PC-3 (cell line): ENCODE measurements at regions not wholly inside any gene's neighbourhood (a gene's known extent, or its start where the extent isn't known, plus 50 kb on each side); places are given as distances from the start of the nearest gene placed in this dataset.

Source experiments
- ATAC-seq: fragments of 200-7000 bp; cut with Tn5 transposase; 2 replicates; pipeline ENCODE4 v1.9.1; 2020; ENCODE audit warnings: mild to moderate bottlenecking, moderate library complexity
- BruUV-seq: library from RNA; stranded (reverse); fragments of 400-500 nt; replicated peaks from 2 replicates; lab custom pipeline; 2021; lab: Mats Ljungman, UMichigan
- CTCF ChIA-PET: fragments of 300-600 bp; sonication (Branson Sonifier 250); formaldehyde crosslinking; loops from one replicate; lab custom pipeline; 2022; ENCODE audit warnings: antibody characterized with exemption; lab: Charles Lee
- POLR2A ChIA-PET: fragments of 300-600 bp; sonication (Branson Sonifier 250); formaldehyde crosslinking; loops from one replicate; lab custom pipeline; 2022; ENCODE audit warnings: antibody characterized with exemption; ENCODE audit not compliant: unreplicated experiment; lab: Charles Lee
- DNase-seq: peaks from one replicate; pipeline ENCODE4 v3.0.0-alpha.2; 2015
- H2AFZ ChIP-seq: fragments of 300-600 bp; sonication (generic); 2 replicates; pipeline ENCODE4 v1.6.0; 2016; ENCODE audit warnings: antibody characterized with exemption, low read length
- H3F3A ChIP-seq: fragments of 300-600 bp; sonication (generic); one replicate; pipeline ENCODE4 v1.6.0; 2017; ENCODE audit warnings: antibody characterized with exemption, low read length, control low read depth, mild to moderate bottlenecking; ENCODE audit not compliant: unreplicated experiment
- H3K27ac ChIP-seq: fragments of 300-600 bp; sonication (generic); 2 replicates; pipeline ENCODE4 v1.5.1; 2016; ENCODE audit warnings: mild to moderate bottlenecking, low read length
- H3K27me3 ChIP-seq: fragments of 300-600 bp; sonication (generic); 2 replicates; pipeline ENCODE4 v1.6.1; 2016; ENCODE audit warnings: low read length, mixed read lengths
- H3K36me3 ChIP-seq: fragments of 300-600 bp; sonication (generic); 2 replicates; pipeline ENCODE4 v1.6.1; 2016; ENCODE audit warnings: low read depth, mixed run types, low read length, mixed read lengths
- H3K4me1 ChIP-seq: fragments of 300-600 bp; sonication (generic); 2 replicates; pipeline ENCODE4 v1.5.1; 2016; ENCODE audit warnings: low read length; ENCODE audit not compliant: insufficient read depth
- H3K4me2 ChIP-seq: fragments of 300-600 bp; sonication (generic); 2 replicates; pipeline ENCODE4 v1.6.0; 2016; ENCODE audit warnings: low read length
- H3K4me3 ChIP-seq: fragments of 300-600 bp; sonication (generic); 2 replicates; pipeline ENCODE4 v1.5.1; 2016; ENCODE audit warnings: mild to moderate bottlenecking, low read length, mixed read lengths
- H3K79me2 ChIP-seq: fragments of 300-600 bp; sonication (generic); 2 replicates; pipeline ENCODE4 v1.6.1; 2017; ENCODE audit warnings: low read length, mixed read lengths
- H3K9ac ChIP-seq: fragments of 300-600 bp; sonication (generic); 2 replicates; pipeline ENCODE4 v1.6.0; 2016; ENCODE audit warnings: mild to moderate bottlenecking, low read length
- H3K9me2 ChIP-seq: fragments of 300-600 bp; sonication (generic); replicated peaks from 2 replicates; pipeline ENCODE4 v1.6.1; 2016; ENCODE audit warnings: mixed run types, low read length, mixed read lengths
- H3K9me3 ChIP-seq: fragments of 300-600 bp; sonication (generic); 2 replicates; pipeline ENCODE4 v1.6.1; 2016; ENCODE audit warnings: low read length, mixed read lengths
- H4K20me1 ChIP-seq: fragments of 300-600 bp; sonication (generic); 2 replicates; pipeline ENCODE4 v1.6.1; 2016; ENCODE audit warnings: low read length, mixed read lengths
- EZH2 ChIP-seq: fragments of 300-600 bp; sonication (generic); IDR thresholded peaks from one replicate; pipeline ENCODE4 v1.6.1; 2017; ENCODE audit warnings: antibody characterized with exemption, mild to moderate bottlenecking, low read length; ENCODE audit not compliant: unreplicated experiment
- EZH2phosphoT487 ChIP-seq: fragments of 300-600 bp; sonication (generic); IDR thresholded peaks from 2 replicates; pipeline ENCODE4 v1.6.1; 2018; ENCODE audit warnings: mild to moderate bottlenecking, antibody characterized with exemption, low read length, borderline replicate concordance
- intact Hi-C: fragments of 100-400 bp; cut with micrococcal nuclease; formaldehyde crosslinking; loops from 2 replicates; pipeline ENCODE4 v1.9.0; 2023
- TF ChIP-seq, protein P1 (sequence below): fragments of 300-600 bp; sonication (generic); conservative IDR thresholded peaks from 2 replicates; pipeline ENCODE4 v1.5.1; 2017; ENCODE audit warnings: antibody characterized with exemption, low read depth, mild to moderate bottlenecking, low read length

DNA sequence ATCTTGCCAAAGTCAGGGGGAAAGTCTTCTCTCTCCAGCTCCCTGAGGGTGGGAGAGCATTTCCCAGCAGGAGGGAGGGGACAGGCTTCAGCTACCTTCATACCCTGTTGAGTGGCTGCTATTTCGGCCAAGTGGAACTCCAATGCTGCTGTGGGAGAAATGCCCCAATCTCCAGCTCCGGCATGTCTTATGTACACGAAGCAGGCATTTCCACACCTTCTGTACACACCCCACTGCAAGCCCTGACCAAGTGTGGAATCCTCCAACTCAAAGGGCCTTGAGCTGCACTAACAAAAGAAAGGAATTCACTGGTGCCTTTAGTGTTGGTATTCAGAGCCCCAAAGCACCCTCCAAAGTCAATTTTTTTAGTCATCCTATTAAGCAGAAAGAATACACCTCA, 313.6 kb upstream of the NT5E start:
- ATAC-seq (no peak), DNase-seq (no peak)
- no TSS peak for BruUV-seq
- Histone ChIP-seq H3K36me3 (no peaks in the 10 kb centered on the region), H3K9me3 (no peaks in the 10 kb centered on the region), H3K79me2 (no peaks in the 10 kb centered on the region), H2AFZ (no peak overlapping the region), H3K4me2 (no peak overlapping the region), H3K27ac (no peak overlapping the region), H3K4me3 (no peak overlapping the region), H3F3A (no peaks in the 10 kb centered on the region), H3K27me3 (peaks cover 42% of the 10 kb centered on the region), H3K4me1 (no peaks in the 10 kb centered on the region), H4K20me1 (no peaks in the 10 kb centered on the region), H3K9me2 (no peaks in the 10 kb centered on the region), H3K9ac (no peak overlapping the region)
- intact Hi-C loops, result no loop called here
- POLR2A ChIA-PET, result no interaction called here
- CTCF ChIA-PET, result no interaction called here
- TF ChIP-seq EZH2phosphoT487 (no peak), EZH2 (no peak)
- TF ChIP-seq, protein P1, sequence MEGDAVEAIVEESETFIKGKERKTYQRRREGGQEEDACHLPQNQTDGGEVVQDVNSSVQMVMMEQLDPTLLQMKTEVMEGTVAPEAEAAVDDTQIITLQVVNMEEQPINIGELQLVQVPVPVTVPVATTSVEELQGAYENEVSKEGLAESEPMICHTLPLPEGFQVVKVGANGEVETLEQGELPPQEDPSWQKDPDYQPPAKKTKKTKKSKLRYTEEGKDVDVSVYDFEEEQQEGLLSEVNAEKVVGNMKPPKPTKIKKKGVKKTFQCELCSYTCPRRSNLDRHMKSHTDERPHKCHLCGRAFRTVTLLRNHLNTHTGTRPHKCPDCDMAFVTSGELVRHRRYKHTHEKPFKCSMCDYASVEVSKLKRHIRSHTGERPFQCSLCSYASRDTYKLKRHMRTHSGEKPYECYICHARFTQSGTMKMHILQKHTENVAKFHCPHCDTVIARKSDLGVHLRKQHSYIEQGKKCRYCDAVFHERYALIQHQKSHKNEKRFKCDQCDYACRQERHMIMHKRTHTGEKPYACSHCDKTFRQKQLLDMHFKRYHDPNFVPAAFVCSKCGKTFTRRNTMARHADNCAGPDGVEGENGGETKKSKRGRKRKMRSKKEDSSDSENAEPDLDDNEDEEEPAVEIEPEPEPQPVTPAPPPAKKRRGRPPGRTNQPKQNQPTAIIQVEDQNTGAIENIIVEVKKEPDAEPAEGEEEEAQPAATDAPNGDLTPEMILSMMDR, result no peak

DNA sequence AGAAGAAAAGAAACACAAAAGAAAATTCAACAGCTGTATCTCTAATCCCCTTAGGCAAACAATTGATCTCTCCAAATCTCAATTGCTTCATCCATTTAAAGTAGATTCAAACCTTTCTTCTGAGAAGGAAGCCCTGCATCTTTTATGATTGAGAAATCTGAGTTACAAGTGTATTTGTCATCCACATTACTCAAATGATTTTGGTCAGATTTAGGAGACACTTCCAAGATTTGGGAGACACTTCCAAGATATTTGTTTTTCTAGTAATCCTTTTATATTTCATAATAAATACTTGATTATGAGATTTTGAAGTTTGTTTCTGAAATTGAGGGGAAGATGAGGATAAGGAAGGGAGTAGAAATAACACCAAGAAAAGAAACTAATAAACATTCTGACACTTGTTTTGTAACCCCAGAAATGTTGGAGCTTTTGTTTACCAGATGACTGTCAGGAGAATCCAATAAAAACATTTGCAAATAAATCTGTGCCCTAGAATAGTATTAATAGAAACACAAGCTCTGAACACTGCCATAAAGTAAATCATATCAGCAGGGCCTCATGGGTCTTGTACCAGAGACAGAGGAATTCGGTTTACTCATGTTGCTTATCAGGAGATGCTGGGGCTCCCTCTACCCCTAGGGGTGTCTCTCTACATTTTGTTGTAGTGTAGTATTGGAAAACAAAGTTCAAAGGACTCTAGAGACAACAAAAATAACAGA, 314.3 kb upstream of the NT5E start:
- TF ChIP-seq, protein P1, result no peak
- TF ChIP-seq EZH2 (no peak), EZH2phosphoT487 (no peak)
- no peak overlapping the region for H3K9ac ChIP-seq
- ATAC-seq (no peak), DNase-seq (peak; percentile 23)
- H3K9me3 ChIP-seq, result no peaks in the 10 kb centered on the region
- no peak overlapping the region for H3K4me2 ChIP-seq
- no TSS peak for BruUV-seq
- H4K20me1 ChIP-seq, result no peaks in the 10 kb centered on the region
- no peak overlapping the region for H2AFZ ChIP-seq
- H3K4me1 ChIP-seq, result no peaks in the 10 kb centered on the region
- H3K36me3 ChIP-seq, result no peaks in the 10 kb centered on the region
- intact Hi-C loops, result no loop called here
- no peaks in the 10 kb centered on the region for H3F3A ChIP-seq
- H3K79me2 ChIP-seq, result no peaks in the 10 kb centered on the region
- ChIA-PET CTCF (no interaction called here), POLR2A (no interaction called here)
- peaks cover 48% of the 10 kb centered on the region for H3K27me3 ChIP-seq
- H3K4me3 ChIP-seq, result no peak overlapping the region
- H3K27ac ChIP-seq, result no peak overlapping the region
- H3K9me2 ChIP-seq, result no peaks in the 10 kb centered on the region

DNA sequence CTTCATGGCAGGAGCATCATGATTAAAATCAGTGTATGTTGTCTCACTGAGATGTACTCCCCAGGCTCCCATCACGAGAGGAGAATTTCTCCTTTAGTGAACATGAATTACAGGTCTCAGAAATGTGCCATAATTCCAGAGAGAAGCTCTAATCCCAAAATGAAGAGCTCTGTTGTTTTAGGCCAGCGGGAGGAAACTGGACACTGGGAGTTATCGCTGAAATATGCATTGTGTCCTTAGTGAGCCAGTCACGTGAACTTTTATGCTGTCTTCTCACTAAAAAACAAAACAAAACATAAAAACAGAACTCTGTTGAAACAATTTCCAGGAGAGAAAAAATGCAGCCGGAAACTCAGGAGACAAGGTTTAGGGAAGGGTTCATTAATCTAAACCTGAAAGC, 315.7 kb upstream of the NT5E start:
- POLR2A ChIA-PET, result no interaction called here

More for the DNA sequence above, 315.7 kb upstream of the NT5E start:
- no peaks in the 10 kb centered on the region for H4K20me1 ChIP-seq
- H3K9me3 ChIP-seq, result no peaks in the 10 kb centered on the region
- H3K4me2 ChIP-seq, result no peak overlapping the region
- no peak overlapping the region for H3K9ac ChIP-seq
- CTCF ChIA-PET, result no interaction called here
- no peaks in the 10 kb centered on the region for H3K9me2 ChIP-seq
- TF ChIP-seq, protein P1, result no peak
- no peak for TF ChIP-seq EZH2phosphoT487
- no peak for TF ChIP-seq EZH2
- no TSS peak for BruUV-seq
- H3K27ac ChIP-seq, result no peak overlapping the region
- H3K4me1 ChIP-seq, result no peaks in the 10 kb centered on the region
- no peaks in the 10 kb centered on the region for H3K36me3 ChIP-seq
- H3K79me2 ChIP-seq, result no peaks in the 10 kb centered on the region
- DNase-seq (no peak), ATAC-seq (no peak)
- intact Hi-C loops, result no loop called here
- H3K27me3 ChIP-seq, result peaks cover 54% of the 10 kb centered on the region
- H2AFZ ChIP-seq, result no peak overlapping the region
- H3F3A ChIP-seq, result no peaks in the 10 kb centered on the region
- no peak overlapping the region for H3K4me3 ChIP-seq
